ENCODE measurements at regions not wholly inside any gene's neighbourhood (a gene's known extent, or its start where the extent isn't known, plus 50 kb on each side); places are given as distances from the start of the nearest gene placed in this dataset.

DNA sequence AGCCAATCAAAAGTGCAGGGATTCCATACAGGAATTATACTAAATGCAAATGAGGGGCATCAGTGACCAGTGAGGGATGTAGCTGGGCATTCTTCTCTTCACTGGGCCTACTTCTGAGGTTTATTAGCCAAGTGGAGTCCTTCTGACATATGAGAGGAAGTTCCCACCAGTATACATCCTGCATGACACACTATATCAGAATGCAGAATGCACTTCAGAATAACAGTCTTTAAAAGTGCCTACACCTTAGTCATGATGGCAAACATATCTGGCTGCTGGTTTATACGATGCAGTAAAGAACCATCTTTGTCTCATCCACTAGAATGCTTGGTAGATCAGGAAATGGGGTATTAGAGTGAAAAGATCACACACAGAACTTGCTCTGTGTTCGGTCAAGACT, 180.3 kb upstream of the PPARGC1A start:
- in situ Hi-C loops (cut with MboI; ENCODE audit: low sequenced_read_pairs), result no loop called here

DNA sequence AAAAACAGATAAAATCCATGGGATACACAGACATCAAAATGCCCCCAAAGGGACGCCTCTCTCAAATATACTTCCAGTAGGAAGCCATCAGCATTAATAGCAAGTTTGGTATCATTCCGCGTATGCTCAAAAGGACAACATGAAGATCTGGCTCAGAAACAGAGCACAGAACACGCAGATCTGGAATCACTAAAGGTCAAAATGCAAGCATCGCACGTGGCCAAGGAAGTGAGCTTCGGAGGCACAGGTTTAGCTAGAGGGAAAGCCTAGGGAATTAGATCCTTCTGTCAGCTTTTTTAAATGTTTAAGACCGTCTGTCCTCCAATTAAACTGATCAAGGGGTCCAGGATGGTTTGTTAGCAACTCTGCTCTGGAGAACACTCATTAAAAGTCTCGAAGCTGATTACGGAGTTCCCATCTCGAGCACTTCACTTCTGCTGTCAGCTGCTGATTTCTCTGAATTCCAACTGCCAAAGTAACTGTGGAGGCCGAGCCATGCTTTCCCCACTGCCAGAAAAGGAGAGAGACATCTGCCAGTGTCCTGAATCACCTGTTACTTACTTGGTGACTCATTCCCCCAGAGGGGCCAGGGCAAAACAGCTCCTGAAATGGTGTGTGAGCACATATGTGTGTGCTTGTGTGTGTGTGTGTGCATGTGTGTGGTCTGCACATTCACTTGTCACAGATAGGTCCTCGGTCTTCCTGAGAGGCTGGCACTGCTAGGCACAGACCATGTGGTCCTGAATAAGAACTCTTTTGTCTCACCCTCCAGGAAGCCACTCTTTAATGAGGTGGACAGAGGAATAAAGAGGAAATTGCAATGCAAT, 177.7 kb upstream of the PPARGC1A start:
- in situ Hi-C loops (cut with MboI; ENCODE audit: low sequenced_read_pairs), result no loop called here

DNA sequence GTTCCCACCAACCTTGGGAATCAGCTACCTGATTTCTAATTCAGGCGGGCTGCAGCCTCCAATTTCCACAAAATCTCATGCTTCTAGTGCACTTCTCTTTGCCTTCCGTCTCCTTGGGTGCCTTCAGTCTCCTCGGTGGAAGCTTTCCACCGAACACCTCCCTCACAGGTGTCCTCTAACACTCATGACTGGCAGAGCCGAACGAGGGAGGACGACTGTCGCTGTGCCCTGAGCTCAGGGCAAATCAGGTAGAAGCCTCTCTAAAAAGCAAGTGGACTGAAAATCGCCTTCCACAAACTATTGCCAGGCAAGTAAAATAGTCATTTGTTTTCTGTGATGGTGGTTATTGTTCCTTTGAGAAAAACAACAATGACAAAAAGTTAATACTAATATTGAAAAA, 176.1 kb upstream of the PPARGC1A start:
- in situ Hi-C loops (cut with MboI; ENCODE audit: low sequenced_read_pairs), result no loop called here

DNA sequence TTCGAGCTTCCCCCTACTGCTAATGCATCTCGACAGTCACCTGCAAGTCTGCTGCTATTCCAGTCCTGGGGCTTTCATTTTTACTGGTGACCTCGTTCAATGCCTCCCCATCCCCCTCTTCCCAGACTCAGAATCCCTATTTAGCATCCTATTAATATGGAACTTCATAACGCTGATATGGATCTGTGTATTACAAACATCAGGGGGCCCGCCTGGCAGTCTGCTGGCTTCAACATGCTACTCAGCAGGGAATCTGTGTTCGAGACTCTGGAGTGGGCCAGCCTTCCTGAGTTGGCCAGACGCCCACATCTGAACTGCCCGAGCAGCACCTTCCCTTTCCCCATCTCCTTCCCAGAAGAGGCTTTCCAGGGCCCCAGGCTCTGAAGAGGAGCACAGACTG, 173.9 kb upstream of the PPARGC1A start:
- in situ Hi-C loops (cut with MboI; ENCODE audit: low sequenced_read_pairs), result no loop called here

DNA sequence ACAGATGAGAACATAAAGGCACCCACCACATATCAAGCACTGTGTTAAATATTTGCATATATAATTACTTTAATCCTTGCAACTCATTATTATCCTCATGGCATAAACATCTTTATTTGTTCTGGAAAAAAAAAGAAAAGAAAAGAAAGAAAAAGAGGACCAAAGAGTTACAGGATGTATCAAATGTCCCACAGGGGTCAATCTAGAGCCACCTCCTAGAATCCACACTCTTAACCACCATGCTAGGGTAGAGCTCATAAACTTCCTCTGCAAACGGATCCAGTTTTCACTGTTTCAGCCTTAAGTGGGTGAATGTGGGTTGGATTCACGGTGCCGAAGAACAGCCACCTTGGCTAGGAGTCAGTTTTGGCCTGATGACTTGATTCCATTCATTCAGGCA, 171.1 kb upstream of the PPARGC1A start:
- in situ Hi-C loops (cut with MboI; ENCODE audit: low sequenced_read_pairs), result no loop called here

DNA sequence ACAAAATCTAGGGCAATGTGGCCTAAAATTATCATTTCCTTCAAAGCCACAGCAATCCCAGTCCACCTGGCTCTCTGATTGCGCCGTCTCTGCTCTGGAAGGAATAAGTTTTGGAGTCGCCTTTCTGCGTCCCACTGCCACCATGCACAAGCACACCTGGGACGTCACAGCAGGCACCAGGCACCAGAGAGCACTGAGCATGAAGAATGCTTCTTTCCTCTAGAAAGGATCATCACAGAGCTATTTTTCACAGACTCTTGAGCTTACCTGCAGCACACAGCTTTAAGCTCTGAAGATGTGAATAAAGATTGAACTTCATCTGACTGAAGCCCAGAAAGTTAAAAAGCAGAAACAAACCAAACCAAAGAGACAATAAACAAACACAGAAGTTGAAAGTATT, 170.0 kb upstream of the PPARGC1A start:
- in situ Hi-C loops (cut with MboI; ENCODE audit: low sequenced_read_pairs), result no loop called here

DNA sequence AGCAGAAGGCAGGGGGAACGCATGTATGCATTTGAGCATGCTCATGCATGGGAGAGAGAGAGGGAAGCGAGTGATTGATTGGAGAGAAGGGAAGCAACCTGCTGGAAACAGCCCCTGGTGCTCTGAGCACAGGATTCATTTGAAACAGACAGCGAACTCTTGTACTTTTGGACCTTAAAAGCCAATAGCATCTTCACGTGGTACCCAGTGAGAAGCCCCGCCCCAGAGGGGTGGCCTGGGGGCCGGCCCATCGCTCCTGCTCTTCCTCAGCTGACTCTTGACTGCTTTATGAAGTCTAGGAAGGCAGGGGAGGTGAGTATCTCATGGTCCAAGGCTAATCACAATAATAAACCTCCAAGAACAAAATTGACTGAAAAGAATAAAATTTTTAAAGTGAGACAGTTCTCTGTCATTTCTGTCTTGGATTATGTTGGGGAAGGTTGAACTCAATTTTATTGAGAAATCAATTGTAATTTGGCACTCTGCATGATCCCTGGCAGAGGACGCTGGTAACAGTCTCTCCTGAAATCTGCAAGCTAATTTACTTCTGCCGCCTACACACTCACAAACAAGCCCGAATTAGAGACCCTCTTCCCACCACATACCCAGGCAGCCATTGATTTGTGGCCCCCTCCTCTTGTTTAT, 168.2 kb upstream of the PPARGC1A start:
- in situ Hi-C loops (cut with MboI; ENCODE audit: low sequenced_read_pairs), result no loop called here

DNA sequence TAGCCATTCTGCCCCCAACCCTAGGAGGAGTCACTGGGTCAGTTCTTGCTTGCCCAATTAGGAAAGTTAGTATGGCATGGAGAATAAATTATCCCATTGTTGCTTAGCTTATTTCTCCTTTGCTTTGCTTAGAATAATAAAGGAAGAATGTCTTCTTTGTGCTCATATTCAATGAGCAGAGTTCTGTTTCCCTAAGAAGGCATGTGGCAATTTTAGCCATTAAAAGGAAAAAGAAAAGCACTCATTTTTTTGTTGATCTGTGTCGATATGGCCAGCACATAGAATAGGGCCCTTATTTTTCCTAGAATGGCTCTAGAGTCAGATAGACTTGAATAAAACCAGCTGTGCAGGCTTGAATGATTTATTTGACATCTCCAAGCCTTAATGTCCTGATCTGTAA, 166.4 kb upstream of the PPARGC1A start:
- in situ Hi-C loops (cut with MboI; ENCODE audit: low sequenced_read_pairs), result no loop called here

DNA sequence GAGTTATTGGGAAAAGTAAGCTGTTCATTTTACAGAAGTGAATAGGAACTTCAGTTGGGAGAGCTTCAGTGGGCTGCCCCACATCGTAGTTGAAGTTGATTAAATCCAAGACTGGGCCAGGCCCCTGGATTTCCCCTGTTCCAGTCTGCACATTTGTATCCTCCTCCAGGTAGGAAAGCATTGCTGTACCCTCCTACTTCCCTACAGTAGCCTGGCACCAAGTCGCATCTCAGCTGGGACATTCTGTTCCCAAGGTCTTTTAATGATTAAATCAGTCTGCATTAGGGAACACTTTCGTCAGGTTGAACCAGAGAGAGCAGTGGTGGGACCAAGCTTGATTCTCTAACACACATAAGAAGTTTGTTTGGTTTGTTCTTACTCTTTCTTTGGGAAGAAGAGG, 165.8 kb upstream of the PPARGC1A start:
- in situ Hi-C loops (cut with MboI; ENCODE audit: low sequenced_read_pairs), result no loop called here

DNA sequence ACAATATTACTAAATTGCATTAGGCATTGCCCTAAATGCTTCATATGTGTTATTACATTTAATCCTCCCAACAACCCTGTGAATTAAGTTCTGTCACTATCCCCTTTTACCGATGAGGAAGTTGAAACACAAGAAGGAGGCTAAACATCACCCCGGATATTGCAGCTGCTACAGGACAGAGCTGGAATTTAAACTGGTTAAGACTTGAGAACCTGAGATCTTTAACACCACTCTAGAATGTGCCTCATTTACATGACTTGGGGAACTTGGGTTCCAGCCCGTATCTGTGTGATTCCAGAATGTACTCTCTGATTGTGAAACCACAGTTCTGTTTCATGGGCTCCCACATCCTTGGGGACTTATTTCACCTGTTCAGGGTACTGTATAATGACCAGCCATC, 165.1 kb upstream of the PPARGC1A start:
- in situ Hi-C loops (cut with MboI; ENCODE audit: low sequenced_read_pairs), result no loop called here

DNA sequence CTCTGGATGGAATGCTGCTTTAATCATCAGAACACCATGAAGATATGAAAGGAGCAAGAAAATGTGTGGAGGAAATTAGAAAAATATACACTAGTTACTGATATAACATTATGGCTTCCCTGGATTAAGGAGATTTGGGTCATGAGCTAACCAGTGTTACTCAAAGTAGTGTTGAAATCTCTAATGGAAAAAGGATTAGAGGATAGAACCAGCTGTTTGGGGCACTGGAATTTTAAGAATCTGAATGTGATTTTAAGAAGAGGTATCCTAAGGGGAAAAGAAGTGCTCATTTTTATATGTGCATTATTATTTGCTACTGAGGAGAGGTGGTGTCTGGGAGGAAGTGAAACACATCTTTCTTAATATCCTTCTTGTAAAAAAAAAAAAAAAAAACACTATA, 164.1 kb upstream of the PPARGC1A start:
- in situ Hi-C loops (cut with MboI; ENCODE audit: low sequenced_read_pairs), result no loop called here

DNA sequence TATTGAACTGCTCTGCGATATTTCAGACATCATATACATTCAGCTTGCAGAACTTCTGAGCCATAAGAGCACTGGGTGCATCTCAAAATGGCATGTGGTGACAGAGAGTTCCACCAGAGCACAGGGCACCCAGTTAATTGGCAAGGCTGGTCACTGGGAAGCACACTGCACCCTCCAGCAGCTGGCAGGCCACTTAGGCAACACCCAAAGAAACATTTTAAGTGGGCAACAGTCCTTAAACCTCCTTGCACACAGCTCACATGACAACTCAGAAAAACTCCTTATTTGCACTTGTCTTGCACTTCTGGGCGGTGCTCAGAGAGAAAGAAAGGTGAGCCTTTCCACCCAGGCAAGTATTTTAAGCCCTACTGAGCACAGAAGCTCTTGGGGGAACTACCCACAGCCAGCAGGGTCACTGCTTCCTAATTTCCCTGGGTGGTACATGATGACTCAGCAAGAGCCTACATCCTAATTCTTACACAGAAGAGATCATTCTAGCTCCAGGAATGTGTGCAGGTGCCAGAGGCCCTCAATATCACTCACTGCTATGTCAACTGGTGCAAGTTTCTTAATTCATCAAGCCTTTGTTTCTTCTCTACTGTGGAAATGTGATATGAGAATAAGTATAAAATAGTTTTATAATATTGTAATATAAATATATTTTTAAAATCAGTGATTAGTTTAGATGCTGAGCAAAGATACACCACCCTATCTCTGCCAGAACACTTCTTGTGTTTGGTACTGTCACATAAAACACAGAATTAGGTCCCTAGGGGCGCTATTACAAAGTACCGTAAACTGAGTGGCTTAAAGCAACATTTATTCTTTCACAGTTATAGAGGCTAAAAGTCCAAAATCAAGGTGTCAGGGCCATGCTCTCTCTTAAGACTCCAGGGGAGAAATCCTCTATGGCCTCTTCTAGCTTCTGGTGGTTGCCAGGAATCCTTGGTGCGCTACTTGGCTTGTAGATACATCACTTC, 155.1 kb upstream of the PPARGC1A start:
- in situ Hi-C loops (cut with MboI; ENCODE audit: low sequenced_read_pairs), result no loop called here

DNA sequence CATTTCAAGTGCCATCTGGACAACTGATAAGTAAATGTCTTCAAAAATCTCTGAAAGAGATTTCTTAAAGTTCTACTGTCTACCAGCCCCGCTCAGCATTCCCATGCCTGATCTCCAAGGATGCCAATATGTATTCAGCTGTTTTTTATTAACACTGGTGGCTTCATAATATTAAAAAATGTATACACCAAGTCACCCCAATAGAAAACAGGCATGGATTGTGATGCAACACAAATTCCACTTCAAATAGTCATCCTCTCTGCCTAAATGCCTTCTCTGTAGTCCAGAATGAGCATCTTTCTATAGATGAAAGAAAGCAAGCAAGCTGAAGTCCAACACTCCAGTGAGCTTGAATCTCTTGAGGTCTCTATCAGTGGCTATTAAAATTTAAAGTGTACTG, 152.2 kb upstream of the PPARGC1A start:
- in situ Hi-C loops (cut with MboI; ENCODE audit: low sequenced_read_pairs), result no loop called here

DNA sequence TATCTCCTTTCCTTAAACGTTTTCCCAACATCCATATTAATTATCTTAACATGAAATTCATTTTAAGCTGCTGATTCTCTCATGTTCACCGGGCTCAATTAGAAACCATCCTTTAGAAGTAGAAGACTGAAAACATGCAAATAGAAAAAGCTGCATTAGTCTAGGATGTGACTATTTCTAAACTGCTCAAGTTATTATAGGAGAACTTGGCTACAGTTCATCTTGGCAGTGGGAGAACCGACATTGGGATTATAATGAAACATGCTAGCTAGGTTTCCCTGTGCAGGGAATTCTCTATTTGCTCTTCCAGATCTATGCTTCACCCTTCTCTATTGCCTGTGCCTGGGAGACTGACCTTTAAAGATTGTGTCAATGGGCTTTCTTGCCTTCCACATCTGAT, 151.0 kb upstream of the PPARGC1A start:
- in situ Hi-C loops (cut with MboI; ENCODE audit: low sequenced_read_pairs), result no loop called here

DNA sequence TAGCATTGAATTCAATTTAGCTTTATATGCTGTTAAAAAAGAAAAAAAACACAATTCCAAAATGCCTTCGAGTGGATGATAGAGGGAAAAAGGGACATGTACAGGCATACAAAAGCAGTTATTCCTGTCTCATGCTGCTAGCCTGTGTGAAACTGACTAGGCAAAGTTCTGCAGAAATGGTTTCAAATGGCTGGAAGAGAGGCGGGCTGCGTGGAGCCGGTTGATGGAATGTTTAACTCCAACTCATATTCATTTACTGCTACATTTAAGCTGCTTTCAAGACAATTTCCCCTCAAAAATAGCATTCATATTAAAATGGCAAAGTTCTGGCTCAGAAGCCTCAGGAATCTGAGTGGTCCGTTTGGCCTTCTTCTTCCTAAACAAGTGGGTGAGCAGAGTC, 143.8 kb upstream of the PPARGC1A start:
- in situ Hi-C loops (cut with MboI; ENCODE audit: low sequenced_read_pairs), result no loop called here

DNA sequence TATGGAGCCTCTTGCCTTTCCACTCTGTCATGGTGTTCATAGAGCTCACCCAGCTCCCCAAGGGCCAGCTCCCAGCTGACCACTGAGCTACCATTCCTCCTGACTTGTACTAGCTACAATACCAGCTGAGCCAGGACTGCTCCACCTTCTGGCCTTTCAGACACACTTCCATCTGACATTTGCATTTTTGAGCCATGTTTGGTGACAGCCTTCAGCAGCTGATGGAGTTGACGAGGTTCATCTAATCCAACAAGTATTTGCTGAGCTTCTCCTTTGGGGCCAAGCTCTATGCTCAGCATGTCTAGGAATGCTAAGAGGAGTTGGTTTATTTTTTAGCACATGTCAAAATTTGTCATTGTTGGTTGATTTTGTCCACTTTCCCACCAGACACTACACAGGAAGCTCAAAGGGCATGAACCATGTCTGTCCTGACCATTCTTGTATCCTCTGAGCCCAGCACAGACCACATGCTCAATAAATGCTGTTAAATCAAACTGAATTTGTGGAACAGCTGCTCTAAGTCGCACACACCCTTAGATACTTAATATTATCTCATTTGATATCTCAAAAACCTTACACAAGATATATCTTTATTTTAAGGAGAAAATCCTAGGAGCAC, 142.6 kb upstream of the PPARGC1A start:
- in situ Hi-C loops (cut with MboI; ENCODE audit: low sequenced_read_pairs), result no loop called here

DNA sequence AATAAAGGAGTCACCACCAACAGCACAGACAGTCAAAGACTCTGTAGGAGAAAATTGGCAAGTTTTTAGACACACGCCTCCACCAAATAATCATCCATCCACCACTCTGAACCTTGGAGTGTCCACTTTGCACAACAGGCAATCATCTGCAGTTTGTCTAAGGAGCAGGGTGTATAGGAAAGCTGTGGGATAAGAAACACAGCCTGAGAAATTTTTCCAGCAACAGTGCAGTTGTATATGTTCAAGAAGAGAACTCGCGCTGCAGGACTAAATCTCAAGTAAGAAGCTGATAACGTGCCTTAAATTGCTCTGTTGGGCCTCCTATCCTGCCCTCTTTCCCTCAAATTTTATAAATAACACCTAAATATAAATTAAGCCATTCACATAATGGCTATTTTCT, 136.7 kb upstream of the PPARGC1A start:
- in situ Hi-C loops (cut with MboI; ENCODE audit: low sequenced_read_pairs), result no loop called here

DNA sequence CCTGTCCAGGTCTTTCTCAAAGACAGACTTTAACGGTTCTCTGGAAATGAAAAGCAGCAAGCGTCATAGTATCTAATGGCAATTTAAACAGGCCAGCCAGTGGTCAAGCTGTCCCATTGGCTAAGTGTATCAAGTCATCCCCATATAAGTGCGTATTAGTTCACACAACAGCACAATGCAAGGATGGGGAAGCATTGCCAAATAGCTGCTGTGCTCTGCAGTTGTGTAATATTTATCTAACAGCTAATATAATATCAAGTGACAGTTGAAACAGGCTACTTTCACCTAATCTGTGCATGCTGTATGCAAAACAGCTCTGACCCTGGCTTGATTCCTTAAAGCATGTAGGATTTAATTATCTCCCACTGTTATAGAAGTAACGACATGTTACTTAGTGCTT, 134.8 kb upstream of the PPARGC1A start:
- in situ Hi-C loops (cut with MboI; ENCODE audit: low sequenced_read_pairs), result no loop called here

DNA sequence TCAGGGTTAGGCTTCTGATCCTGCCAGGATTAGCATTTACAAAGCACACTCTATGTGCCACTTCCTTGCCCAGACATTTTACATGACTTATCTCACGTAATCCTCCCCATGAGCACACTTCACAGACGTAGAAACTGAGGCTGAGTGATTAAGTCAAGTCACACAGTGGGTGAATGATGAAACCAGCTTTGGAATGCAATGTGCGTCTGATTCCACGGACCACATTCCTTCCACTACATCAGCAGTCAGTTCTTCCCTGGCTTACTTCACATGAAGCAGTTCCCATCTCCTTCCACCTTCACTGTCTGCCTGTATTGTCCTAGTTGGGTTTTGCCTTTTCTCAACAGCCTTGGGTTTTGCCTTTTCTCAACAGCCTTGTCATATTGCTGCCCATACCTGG, 134.3 kb upstream of the PPARGC1A start:
- in situ Hi-C loops (cut with MboI; ENCODE audit: low sequenced_read_pairs), result no loop called here

DNA sequence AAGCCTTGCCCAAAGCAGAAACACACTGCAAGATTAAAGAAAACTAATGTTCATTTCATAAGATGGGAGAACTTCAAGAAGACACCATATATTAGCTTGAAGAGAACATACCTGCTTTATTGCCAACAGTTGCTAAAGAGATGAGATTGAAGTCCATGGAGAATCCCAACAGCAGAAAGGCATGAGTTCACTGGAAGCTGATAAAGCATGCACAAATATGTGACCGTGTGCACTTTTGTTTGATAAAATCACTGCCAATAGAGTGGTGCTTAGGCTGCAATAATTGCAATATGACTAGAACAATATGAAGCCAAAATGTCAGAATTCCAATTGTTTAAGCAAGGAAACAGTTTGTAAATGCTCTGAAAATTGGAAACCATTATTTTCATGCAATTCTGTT, 125.9 kb upstream of the PPARGC1A start:
- in situ Hi-C loops (cut with MboI; ENCODE audit: low sequenced_read_pairs), result no loop called here

All from HL-60/S4 treated with retinoic acid at 250 ng/mL for 4 days and 3 days (cell line).